Left lung (tissue), 4 donors: ENCODE measurements at regions not wholly inside any gene's neighbourhood (a gene's known extent, or its start where the extent isn't known, plus 50 kb on each side); places are given as distances from the start of the nearest gene placed in this dataset.
A peak's percentile ranks its signal among the peaks of the same experiment; 100 is the strongest.

ENCODE experiments used
- ATAC-seq: fragments of 200-7000 bp; cut with Tn5 transposase; one replicate; pipeline ENCODE4 v1.9.1; 2020; ENCODE audit warnings: moderate library complexity
- DNase-seq, 4 donors: peaks; one replicate each; pipeline ENCODE4 v3.0.0-alpha.2; 2013 to 2020
- H3K27ac ChIP-seq, 2 donors: fragments of 200-600 bp; sonication (generic) in 1 of 2; one replicate each; pipeline versions ENCODE4 v1.5.0 to v1.8.0; 2020 to 2021
- H3K27me3 ChIP-seq, 2 donors: fragments of 200-600 bp; sonication (generic) in 1 of 2; one replicate each; pipeline versions ENCODE4 v1.5.0 to v1.8.0; 2020 to 2021
- H3K36me3 ChIP-seq, 2 donors: fragments of 200-600 bp; sonication (generic) in 1 of 2; one replicate each; pipeline versions ENCODE4 v1.5.0 to v1.8.0; 2020 to 2021
- H3K4me1 ChIP-seq, 2 donors: fragments of 200-600 bp; one replicate each; pipeline ENCODE4 v1.8.0; 2021
- H3K4me3 ChIP-seq, 2 donors: fragments of 200-600 bp; sonication (generic) in 1 of 2; one replicate each; pipeline versions ENCODE4 v1.5.0 to v1.8.0; 2020 to 2021; ENCODE audit warnings: mild to moderate bottlenecking in 1 of 2
- H3K9me3 ChIP-seq, 2 donors: fragments of 200-600 bp; sonication (generic) in 1 of 2; one replicate each; pipeline versions ENCODE4 v1.5.0 to v1.8.0; 2020 to 2021
- CTCF ChIP-seq, 2 donors: fragments of 200-600 bp; sonication (generic) in 1 of 2; IDR thresholded peaks; one replicate each; pipeline versions ENCODE4 v1.5.0 to v1.8.0; 2021; ENCODE audit warnings: antibody characterized with exemption in 2 of 2
- intact Hi-C, 2 donors: fragments of 100-400 bp; cut with DNase I; formaldehyde crosslinking; loops; one replicate each; pipeline versions ENCODE4 v1.11.2 to v1.14.2; 2022
- donor health status: DM: no; HTN: yes; CAD: no.
- donor health status: DM: no; HTN: no; CAD: no.

GRCh38 chr1:185560760-185561159, 173.4 kb upstream of the HMCN1 start:
- intact Hi-C loops: no loop called here
- DNase-seq: no peak
- no peak overlapping the region for H3K4me3 ChIP-seq
- H3K4me1 ChIP-seq: peaks cover 0 to 23% of the 10 kb centered on the region in 2 donors
- H3K9me3 ChIP-seq: no peaks in the 10 kb centered on the region
- no peaks in the 10 kb centered on the region for H3K36me3 ChIP-seq
- peak; percentile 34 for ATAC-seq
- no peak for TF ChIP-seq CTCF (IDR thresholded peaks at IDR 0.05)
- H3K27ac ChIP-seq: no peak overlapping the region
- no peaks in the 10 kb centered on the region for H3K27me3 ChIP-seq

GRCh38 chr1:185559684-185560331, 174.4 kb upstream of the HMCN1 start:
- peak in 2 of 4 donors; percentile 5 to 50 for DNase-seq
- Histone ChIP-seq H3K4me3 (no peak overlapping the region), H3K9me3 (no peaks in the 10 kb centered on the region), H3K27ac (peak overlapping the region in 1 of 2 donors; percentile 53), H3K36me3 (no peaks in the 10 kb centered on the region), H3K27me3 (no peaks in the 10 kb centered on the region), H3K4me1 (peaks cover 0 to 23% of the 10 kb centered on the region in 2 donors)
- peak in 1 of 2 donors; percentile 45 for TF ChIP-seq CTCF (IDR thresholded peaks at IDR 0.05)
- peak; percentile 91 for ATAC-seq
- intact Hi-C loops: no loop called here

- intact Hi-C loops: no loop called here
- ATAC-seq: no peak
Measured at GRCh38 chr1:185559151-185559550, 175.0 kb upstream of the HMCN1 start.

GRCh38 chr1:185556561-185556960, 177.6 kb upstream of the HMCN1 start:
- DNase-seq: no peak
- intact Hi-C loops: no loop called here
- Histone ChIP-seq H3K27me3 (no peaks in the 10 kb centered on the region), H3K36me3 (no peaks in the 10 kb centered on the region), H3K9me3 (no peaks in the 10 kb centered on the region), H3K4me1 (peaks cover 0 to 21% of the 10 kb centered on the region in 2 donors), H3K4me3 (no peak overlapping the region), H3K27ac (no peak overlapping the region)
- no peak for ATAC-seq
- TF ChIP-seq CTCF (IDR thresholded peaks at IDR 0.05): no peak

More at GRCh38 chr1:185559151-185559550, 175.0 kb upstream of the HMCN1 start:
- Histone ChIP-seq H3K36me3 (no peaks in the 10 kb centered on the region), H3K4me3 (no peak overlapping the region), H3K9me3 (no peaks in the 10 kb centered on the region), H3K27me3 (no peaks in the 10 kb centered on the region), H3K27ac (no peak overlapping the region), H3K4me1 (peaks cover 0 to 23% of the 10 kb centered on the region in 2 donors)
- TF ChIP-seq CTCF (IDR thresholded peaks at IDR 0.05): no peak
- DNase-seq: no peak

- DNase-seq (no peak), ATAC-seq (no peak)
- H3K9me3 ChIP-seq: no peaks in the 10 kb centered on the region
- peaks cover 0 to 13% of the 10 kb centered on the region in 2 donors for H3K4me1 ChIP-seq
- H3K36me3 ChIP-seq: no peaks in the 10 kb centered on the region
- intact Hi-C loops: no loop called here
- TF ChIP-seq CTCF (IDR thresholded peaks at IDR 0.05): no peak
- no peak overlapping the region for H3K4me3 ChIP-seq
- no peaks in the 10 kb centered on the region for H3K27me3 ChIP-seq
- H3K27ac ChIP-seq: no peak overlapping the region
Measured at GRCh38 chr1:185555743-185556142, 178.4 kb upstream of the HMCN1 start.
